ENCODE measurements at regions not wholly inside any gene's neighbourhood (a gene's known extent, or its start where the extent isn't known, plus 50 kb on each side); places are given as distances from the start of the nearest gene placed in this dataset.

DNA sequence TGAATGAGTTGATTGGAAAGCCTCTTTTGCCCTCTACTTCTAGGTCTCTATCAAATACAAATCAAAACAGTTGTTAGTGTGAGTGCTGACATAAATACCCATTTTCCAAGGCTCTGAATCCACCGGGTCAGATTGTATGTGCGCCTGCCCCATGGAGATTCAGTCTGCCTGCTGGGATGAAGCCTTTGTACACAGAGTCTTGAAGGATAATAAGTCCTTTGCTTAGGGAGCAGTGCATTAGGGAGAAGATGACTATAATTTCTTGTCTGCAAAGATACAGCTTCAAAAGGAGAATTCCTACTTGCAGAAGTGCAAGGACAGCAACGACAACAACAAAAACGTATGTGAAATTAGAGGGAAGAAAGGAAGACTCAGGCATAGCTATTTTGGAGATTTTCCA is 90.3 kb upstream of the VRK1 start:
- no peak for FAIRE-seq
- DNase-seq (ENCODE audit: low read depth, low spot score), result no peak
- Histone ChIP-seq H3K4me2 (ENCODE audit: insufficient read depth, low read length) (no peak overlapping the region), H3K27ac (ENCODE audit: insufficient read depth, low read depth, low read length) (no peak overlapping the region), H3K4me1 (ENCODE audit: control insufficient read depth, extremely low read depth, insufficient read depth, low read length) (no peaks in the 10 kb centered on the region), H3K27me3 (ENCODE audit: control insufficient read depth in 2 of 2, insufficient read depth in 2 of 2, low read length in 2 of 2) (no peaks in the 10 kb centered on the region), H4K20me1 (replicated peaks; ENCODE audit: control insufficient read depth, extremely low read depth, insufficient read depth, low read length) (no peaks in the 10 kb centered on the region), H3K36me3 (ENCODE audit: control insufficient read depth in 2 of 2, extremely low read depth in 1 of 2, insufficient read depth in 2 of 2, low read length in 2 of 2) (no peaks in the 10 kb centered on the region), H3K4me3 (replicated peaks in 1 of 3; ENCODE audit: insufficient read depth in 1 of 3, low read depth in 1 of 3, low read length in 3 of 3) (no peak overlapping the region), H3K9ac (replicated peaks; ENCODE audit: extremely low read depth, insufficient read depth, low read length) (no peak overlapping the region), H3K79me2 (ENCODE audit: control insufficient read depth, insufficient read depth, low read length) (no peaks in the 10 kb centered on the region), H2AFZ (ENCODE audit: low read depth, low read length) (no peak overlapping the region), H3K9me3 (replicated peaks; ENCODE audit: control insufficient read depth, insufficient read depth, low read length) (no peaks in the 10 kb centered on the region), H3K9me1 (replicated peaks; ENCODE audit: control insufficient read depth, extremely low read depth, insufficient read depth, low read length) (no peaks in the 10 kb centered on the region)
- no TSS peak for BruUV-seq (replicated peaks)
- intact Hi-C loops (cut with micrococcal nuclease), result no loop called here
- dilution Hi-C loops (cut with MboI; ENCODE audit: extremely low pct_ligation_motif_present, low sequenced_read_pairs), result no loop called here
- CTCF ChIA-PET, result no interaction called here
- POLR2A ChIA-PET, result no interaction called here
- TF ChIP-seq EZH2 (IDR thresholded peaks at IDR 0.05; ENCODE audit: borderline replicate concordance, low read depth, low read length, severe bottlenecking) (no peak), JUN (IDR thresholded peaks at IDR 0.05; ENCODE audit: borderline replicate concordance, insufficient read depth, insufficient read length, low read depth) (no peak), FOS (IDR thresholded peaks at IDR 0.05; ENCODE audit: borderline replicate concordance, insufficient read depth, low read length) (no peak), POLR2AphosphoS5 (IDR thresholded peaks at IDR 0.05; ENCODE audit: insufficient read depth, low read depth, low read length) (no peak), MYC (IDR thresholded peaks at IDR 0.05; ENCODE audit: low read depth, low read length) (no peak), GATA2 (IDR thresholded peaks at IDR 0.05; ENCODE audit: insufficient read depth, insufficient read length, low read depth, low read length) (no peak), POLR2A (IDR thresholded peaks at IDR 0.05; ENCODE audit: low read depth, low read length) (no peak)
- TF ChIP-seq, protein P1, sequence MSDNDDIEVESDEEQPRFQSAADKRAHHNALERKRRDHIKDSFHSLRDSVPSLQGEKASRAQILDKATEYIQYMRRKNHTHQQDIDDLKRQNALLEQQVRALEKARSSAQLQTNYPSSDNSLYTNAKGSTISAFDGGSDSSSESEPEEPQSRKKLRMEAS (IDR thresholded peaks at IDR 0.05; ENCODE audit: insufficient read depth, insufficient read length), result no peak
- TF ChIP-seq, protein P2, sequence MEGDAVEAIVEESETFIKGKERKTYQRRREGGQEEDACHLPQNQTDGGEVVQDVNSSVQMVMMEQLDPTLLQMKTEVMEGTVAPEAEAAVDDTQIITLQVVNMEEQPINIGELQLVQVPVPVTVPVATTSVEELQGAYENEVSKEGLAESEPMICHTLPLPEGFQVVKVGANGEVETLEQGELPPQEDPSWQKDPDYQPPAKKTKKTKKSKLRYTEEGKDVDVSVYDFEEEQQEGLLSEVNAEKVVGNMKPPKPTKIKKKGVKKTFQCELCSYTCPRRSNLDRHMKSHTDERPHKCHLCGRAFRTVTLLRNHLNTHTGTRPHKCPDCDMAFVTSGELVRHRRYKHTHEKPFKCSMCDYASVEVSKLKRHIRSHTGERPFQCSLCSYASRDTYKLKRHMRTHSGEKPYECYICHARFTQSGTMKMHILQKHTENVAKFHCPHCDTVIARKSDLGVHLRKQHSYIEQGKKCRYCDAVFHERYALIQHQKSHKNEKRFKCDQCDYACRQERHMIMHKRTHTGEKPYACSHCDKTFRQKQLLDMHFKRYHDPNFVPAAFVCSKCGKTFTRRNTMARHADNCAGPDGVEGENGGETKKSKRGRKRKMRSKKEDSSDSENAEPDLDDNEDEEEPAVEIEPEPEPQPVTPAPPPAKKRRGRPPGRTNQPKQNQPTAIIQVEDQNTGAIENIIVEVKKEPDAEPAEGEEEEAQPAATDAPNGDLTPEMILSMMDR (IDR thresholded peaks at IDR 0.05; ENCODE audit: extremely low read depth in 1 of 2, insufficient read depth in 1 of 2, low read depth in 1 of 2, low read length in 2 of 2), result no peak

Measured in endothelial cell of umbilical vein (primary cell).